DOHH2 (cell line): ENCODE measurements at regions not wholly inside any gene's neighbourhood (a gene's known extent, or its start where the extent isn't known, plus 50 kb on each side); places are given as distances from the start of the nearest gene placed in this dataset.

ENCODE experiments used
- H3F3A ChIP-seq: fragments of 200-600 bp; sonication (generic), shearing (Covaris generic); 2 replicates; pipeline ENCODE4 v1.6.0; 2016; ENCODE audit warnings: antibody characterized with exemption, mild to moderate bottlenecking; ENCODE audit not compliant: control insufficient read depth, insufficient read depth
- H3K27ac ChIP-seq: fragments of 200-600 bp; sonication (generic); 2 replicates; pipeline ENCODE4 v1.5.1; 2014; ENCODE audit warnings: low read depth, mild to moderate bottlenecking, low read length, moderate library complexity
- H3K27me3 ChIP-seq: fragments of 200-600 bp; sonication (generic); 2 replicates; pipeline ENCODE4 v1.6.1; 2014; ENCODE audit warnings: mild to moderate bottlenecking, low read length, mixed read lengths; ENCODE audit not compliant: control insufficient read depth
- H3K36me3 ChIP-seq: fragments of 200-600 bp; sonication (generic); 2 replicates; pipeline ENCODE4 v1.6.1; 2014; ENCODE audit warnings: mild to moderate bottlenecking, low read length, moderate library complexity, mixed read lengths; ENCODE audit not compliant: control insufficient read depth
- H3K4me1 ChIP-seq: fragments of 200-600 bp; sonication (generic); 2 replicates; pipeline ENCODE4 v1.6.1; 2014; ENCODE audit warnings: mild to moderate bottlenecking, low read length, mixed read lengths; ENCODE audit not compliant: control insufficient read depth
- H3K4me2 ChIP-seq: fragments of 200-600 bp; sonication (generic); 2 replicates; pipeline ENCODE4 v1.6.0; 2014; ENCODE audit warnings: mild to moderate bottlenecking, low read length, moderate library complexity
- H3K4me3 ChIP-seq: fragments of 200-600 bp; sonication (generic); 2 replicates; pipeline ENCODE4 v1.5.1; 2014; ENCODE audit warnings: mild to moderate bottlenecking, low read length, mixed read lengths
- H3K79me2 ChIP-seq: fragments of 200-600 bp; sonication (generic); 2 replicates; pipeline ENCODE4 v1.6.1; 2014; ENCODE audit warnings: mild to moderate bottlenecking, low read length, mixed read lengths; ENCODE audit not compliant: control insufficient read depth
- H3K9me2 ChIP-seq: fragments of 200-600 bp; sonication (generic); replicated peaks from 2 replicates; pipeline ENCODE4 v1.6.1; 2014; ENCODE audit warnings: mild to moderate bottlenecking, low read length, mixed read lengths; ENCODE audit not compliant: control insufficient read depth
- H3K9me3 ChIP-seq: fragments of 200-600 bp; sonication (generic); 2 replicates; pipeline ENCODE4 v1.6.1; 2014; ENCODE audit warnings: antibody characterized with exemption, low read length, mixed read lengths; ENCODE audit not compliant: control insufficient read depth, insufficient read depth
- H4K20me1 ChIP-seq: fragments of 200-600 bp; sonication (generic); 2 replicates; pipeline ENCODE4 v1.6.0; 2014; ENCODE audit warnings: low read depth, mild to moderate bottlenecking, antibody characterized with exemption, low read length, moderate library complexity; ENCODE audit not compliant: control insufficient read depth, insufficient read depth
- EZH2phosphoT487 ChIP-seq: fragments of 200-600 bp; sonication (generic); IDR thresholded peaks from 2 replicates; pipeline ENCODE4 v1.6.1; 2017; ENCODE audit warnings: borderline replicate concordance, mild to moderate bottlenecking, antibody characterized with exemption, low read length, moderate library complexity, mixed read lengths
- TF ChIP-seq, protein P1 (sequence below): fragments of 200-600 bp; sonication (generic); IDR thresholded peaks from one replicate; pipeline ENCODE4 v1.5.1; 2014; ENCODE audit warnings: antibody characterized with exemption, mild to moderate bottlenecking, low read depth, low read length; ENCODE audit not compliant: poor library complexity, severe bottlenecking

DNA sequence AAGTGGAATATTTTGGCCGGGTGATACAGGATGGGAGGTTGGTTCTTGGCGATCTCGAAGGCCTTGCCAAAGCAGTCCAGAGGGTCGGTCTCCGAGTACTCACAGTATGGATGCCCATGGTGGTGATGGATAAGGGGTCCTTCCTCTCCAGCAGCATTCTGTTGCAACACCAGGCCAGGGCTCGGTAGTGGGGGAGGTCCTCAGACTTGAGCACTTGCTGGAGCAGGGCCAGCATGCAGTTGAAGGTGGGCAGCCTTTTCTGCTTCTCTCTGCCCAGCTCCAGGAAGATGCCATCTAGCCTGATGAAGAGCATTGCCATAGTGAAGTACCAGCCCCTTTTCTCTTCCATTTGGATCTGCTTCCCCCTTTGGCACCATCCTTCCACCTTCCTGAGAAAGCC is 99.4 kb upstream of the MCHR2 start:
- no peak for TF ChIP-seq EZH2phosphoT487
- TF ChIP-seq, protein P1, sequence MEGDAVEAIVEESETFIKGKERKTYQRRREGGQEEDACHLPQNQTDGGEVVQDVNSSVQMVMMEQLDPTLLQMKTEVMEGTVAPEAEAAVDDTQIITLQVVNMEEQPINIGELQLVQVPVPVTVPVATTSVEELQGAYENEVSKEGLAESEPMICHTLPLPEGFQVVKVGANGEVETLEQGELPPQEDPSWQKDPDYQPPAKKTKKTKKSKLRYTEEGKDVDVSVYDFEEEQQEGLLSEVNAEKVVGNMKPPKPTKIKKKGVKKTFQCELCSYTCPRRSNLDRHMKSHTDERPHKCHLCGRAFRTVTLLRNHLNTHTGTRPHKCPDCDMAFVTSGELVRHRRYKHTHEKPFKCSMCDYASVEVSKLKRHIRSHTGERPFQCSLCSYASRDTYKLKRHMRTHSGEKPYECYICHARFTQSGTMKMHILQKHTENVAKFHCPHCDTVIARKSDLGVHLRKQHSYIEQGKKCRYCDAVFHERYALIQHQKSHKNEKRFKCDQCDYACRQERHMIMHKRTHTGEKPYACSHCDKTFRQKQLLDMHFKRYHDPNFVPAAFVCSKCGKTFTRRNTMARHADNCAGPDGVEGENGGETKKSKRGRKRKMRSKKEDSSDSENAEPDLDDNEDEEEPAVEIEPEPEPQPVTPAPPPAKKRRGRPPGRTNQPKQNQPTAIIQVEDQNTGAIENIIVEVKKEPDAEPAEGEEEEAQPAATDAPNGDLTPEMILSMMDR = no peak
- no peak overlapping the region for H3K27ac ChIP-seq
- H3K36me3 ChIP-seq = no peaks in the 10 kb centered on the region
- H3K79me2 ChIP-seq = no peaks in the 10 kb centered on the region
- no peaks in the 10 kb centered on the region for H3K4me1 ChIP-seq
- no peaks in the 10 kb centered on the region for H4K20me1 ChIP-seq
- H3F3A ChIP-seq = no peaks in the 10 kb centered on the region
- H3K27me3 ChIP-seq = peaks cover 4% of the 10 kb centered on the region; the same call in 1 of the 2 replicates
- no peak overlapping the region for H3K4me2 ChIP-seq
- H3K4me3 ChIP-seq = no peak overlapping the region
- no peaks in the 10 kb centered on the region for H3K9me3 ChIP-seq
- no peaks in the 10 kb centered on the region for H3K9me2 ChIP-seq

DNA sequence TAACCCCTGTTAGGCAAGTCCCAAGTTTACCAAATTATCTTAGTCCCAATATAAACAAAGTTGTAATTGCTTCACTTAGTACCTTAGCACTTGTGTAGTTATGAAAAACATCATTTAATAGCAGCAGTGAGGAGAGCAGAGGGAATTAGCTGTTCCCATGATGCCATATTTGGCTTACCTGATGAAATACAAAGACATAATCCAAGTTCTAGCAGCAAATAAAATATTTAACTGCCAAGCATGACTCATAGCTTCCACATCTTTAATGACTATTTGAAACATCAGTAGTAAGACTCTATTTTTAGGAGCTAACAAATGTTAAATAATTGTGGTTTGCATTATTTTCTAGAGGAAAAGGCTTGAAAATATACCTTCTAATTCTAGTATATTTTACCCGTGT is 94.0 kb upstream of the MCHR2 start:
- H3K9me3 ChIP-seq = no peaks in the 10 kb centered on the region
- H3K27me3 ChIP-seq = no peaks in the 10 kb centered on the region
- no peaks in the 10 kb centered on the region for H3K36me3 ChIP-seq
- H3K79me2 ChIP-seq = no peaks in the 10 kb centered on the region
- no peak overlapping the region for H3K4me2 ChIP-seq
- no peaks in the 10 kb centered on the region for H4K20me1 ChIP-seq
- TF ChIP-seq, protein P1 = no peak
- no peaks in the 10 kb centered on the region for H3K4me1 ChIP-seq
- H3K9me2 ChIP-seq = no peaks in the 10 kb centered on the region
- H3K4me3 ChIP-seq = no peak overlapping the region
- no peak overlapping the region for H3K27ac ChIP-seq
- no peaks in the 10 kb centered on the region for H3F3A ChIP-seq

DNA sequence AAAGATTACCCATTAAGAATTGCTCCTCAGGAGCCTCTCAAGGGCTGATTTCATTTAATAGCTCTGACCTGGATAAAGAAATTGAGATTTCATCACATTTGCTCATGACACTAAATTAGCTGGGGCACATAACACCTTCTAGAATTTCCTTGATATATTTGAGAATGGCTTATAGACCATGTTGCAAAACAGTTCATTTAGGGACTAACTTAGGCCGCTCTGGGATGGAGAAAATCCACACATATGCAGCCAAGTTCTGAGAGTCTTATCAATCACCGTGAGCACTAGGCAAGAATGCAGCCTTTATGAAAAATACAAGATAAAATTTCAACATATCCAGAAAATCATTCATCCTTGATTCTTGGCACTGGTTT is 91.0 kb upstream of the MCHR2 start:
- H3K4me2 ChIP-seq = no peak overlapping the region

More for the DNA sequence above, 91.0 kb upstream of the MCHR2 start:
- H3K27me3 ChIP-seq = no peaks in the 10 kb centered on the region
- H3K9me2 ChIP-seq = no peaks in the 10 kb centered on the region
- TF ChIP-seq EZH2phosphoT487 = no peak
- TF ChIP-seq, protein P1 = no peak
- H3K79me2 ChIP-seq = no peaks in the 10 kb centered on the region
- H3K27ac ChIP-seq = no peak overlapping the region
- no peaks in the 10 kb centered on the region for H3K4me1 ChIP-seq
- H4K20me1 ChIP-seq = no peaks in the 10 kb centered on the region
- H3K36me3 ChIP-seq = no peaks in the 10 kb centered on the region
- no peaks in the 10 kb centered on the region for H3K9me3 ChIP-seq
- H3F3A ChIP-seq = no peaks in the 10 kb centered on the region
- H3K4me3 ChIP-seq = no peak overlapping the region
